ENCODE measurements at regions not wholly inside any gene's neighbourhood (a gene's known extent, or its start where the extent isn't known, plus 50 kb on each side); places are given as distances from the start of the nearest gene placed in this dataset.

GRCh38 chr2:5751873-5752482 is 59.8 kb downstream of the SOX11 start:
- intact Hi-C loops (cut with micrococcal nuclease) = no loop called here

- intact Hi-C loops (cut with micrococcal nuclease) = no loop called here
Observed at GRCh38 chr2:5756272-5756671, 64.1 kb downstream of the SOX11 start.

GRCh38 chr2:5758346-5758745 is 66.2 kb downstream of the SOX11 start:
- intact Hi-C loops (cut with micrococcal nuclease) = no loop called here

GRCh38 chr2:5759949-5760348 is 67.8 kb downstream of the SOX11 start:
- intact Hi-C loops (cut with micrococcal nuclease) = no loop called here

- intact Hi-C loops (cut with micrococcal nuclease) = no loop called here
Observed at GRCh38 chr2:5763531-5763930, 71.3 kb downstream of the SOX11 start.

GRCh38 chr2:5764041-5764440 is 71.9 kb downstream of the SOX11 start:
- intact Hi-C loops (cut with micrococcal nuclease) = no loop called here

- intact Hi-C loops (cut with micrococcal nuclease) = no loop called here
Observed at GRCh38 chr2:5766056-5766455, 73.9 kb downstream of the SOX11 start.

- intact Hi-C loops (cut with micrococcal nuclease) = no loop called here
Observed at GRCh38 chr2:5766561-5766960, 74.4 kb downstream of the SOX11 start.

GRCh38 chr2:5777131-5777535 is 84.9 kb downstream of the SOX11 start:
- intact Hi-C loops (cut with micrococcal nuclease) = no loop called here

GRCh38 chr2:5781679-5782078 is 89.5 kb downstream of the SOX11 start:
- intact Hi-C loops (cut with micrococcal nuclease) = no loop called here

GRCh38 chr2:5782103-5782502 is 89.9 kb downstream of the SOX11 start:
- intact Hi-C loops (cut with micrococcal nuclease) = no loop called here

GRCh38 chr2:5788447-5788846 is 96.3 kb downstream of the SOX11 start:
- intact Hi-C loops (cut with micrococcal nuclease) = no loop called here

GRCh38 chr2:5791371-5791770 is 99.2 kb downstream of the SOX11 start:
- intact Hi-C loops (cut with micrococcal nuclease) = no loop called here

- intact Hi-C loops (cut with micrococcal nuclease) = no loop called here
Observed at GRCh38 chr2:5794012-5794411, 101.8 kb downstream of the SOX11 start.

- intact Hi-C loops (cut with micrococcal nuclease) = no loop called here
Observed at GRCh38 chr2:5798084-5798483, 105.9 kb downstream of the SOX11 start.

- intact Hi-C loops (cut with micrococcal nuclease) = no loop called here
Observed at GRCh38 chr2:5799348-5799747, 107.2 kb downstream of the SOX11 start.

- intact Hi-C loops (cut with micrococcal nuclease) = no loop called here
Observed at GRCh38 chr2:5803547-5803946, 111.4 kb downstream of the SOX11 start.

- intact Hi-C loops (cut with micrococcal nuclease) = no loop called here
Observed at GRCh38 chr2:5818961-5819600, 126.9 kb downstream of the SOX11 start.

GRCh38 chr2:5824126-5824525 is 131.9 kb downstream of the SOX11 start:
- intact Hi-C loops (cut with micrococcal nuclease) = no loop called here

GRCh38 chr2:5825686-5826085 is 133.5 kb downstream of the SOX11 start:
- intact Hi-C loops (cut with micrococcal nuclease) = no loop called here

GRCh38 chr2:5826979-5827655 is 134.9 kb downstream of the SOX11 start:
- intact Hi-C loops (cut with micrococcal nuclease) = no loop called here

GRCh38 chr2:5834501-5834900 is 142.3 kb downstream of the SOX11 start:
- intact Hi-C loops (cut with micrococcal nuclease) = no loop called here

- intact Hi-C loops (cut with micrococcal nuclease) = no loop called here
Observed at GRCh38 chr2:5839550-5839949, 147.4 kb downstream of the SOX11 start.
